ENCODE measurements at regions not wholly inside any gene's neighbourhood (a gene's known extent, or its start where the extent isn't known, plus 50 kb on each side); places are given as distances from the start of the nearest gene placed in this dataset.

GRCh38 chr4:110266136-110266535, 67.7 kb upstream of the ELOVL6 start:
- FAIRE-seq, result no peak

GRCh38 chr4:110265001-110265400, 66.6 kb upstream of the ELOVL6 start:
- DNase-seq (ENCODE audit: insufficient read length, low spot score) (no peak), FAIRE-seq (no peak)
- no peak for TF ChIP-seq POLR2A (IDR thresholded peaks at IDR 0.05; ENCODE audit: low read depth, low read length)
- TF ChIP-seq TAF1 (IDR thresholded peaks at IDR 0.05; ENCODE audit: low read depth, low read length), result no peak
- TF ChIP-seq SPI1 (IDR thresholded peaks at IDR 0.05; ENCODE audit: low read depth, low read length), result no peak
- TF ChIP-seq POLR2AphosphoS5 (IDR thresholded peaks at IDR 0.05; ENCODE audit: low read depth, low read length), result no peak
- no peak for TF ChIP-seq PAX5 (IDR thresholded peaks at IDR 0.05; ENCODE audit: insufficient read depth, low read length, severe bottlenecking)
- no peak for TF ChIP-seq POU2F2 (IDR thresholded peaks at IDR 0.05; ENCODE audit: low read depth, low read length)

More at GRCh38 chr4:110266136-110266535, 67.7 kb upstream of the ELOVL6 start:
- TF ChIP-seq POU2F2 (IDR thresholded peaks at IDR 0.05; ENCODE audit: low read depth, low read length) (no peak), POLR2AphosphoS5 (IDR thresholded peaks at IDR 0.05; ENCODE audit: low read depth, low read length) (no peak), TAF1 (IDR thresholded peaks at IDR 0.05; ENCODE audit: low read depth, low read length) (no peak), SPI1 (IDR thresholded peaks at IDR 0.05; ENCODE audit: low read depth, low read length) (no peak)
- DNase-seq (ENCODE audit: insufficient read length, low spot score), result no peak

GRCh38 chr4:110260299-110260698, 61.9 kb upstream of the ELOVL6 start:
- DNase-seq (ENCODE audit: insufficient read length, low spot score) (no peak), FAIRE-seq (no peak)
- no peak for TF ChIP-seq POLR2A (IDR thresholded peaks at IDR 0.05; ENCODE audit: low read depth, low read length)
- no peak for TF ChIP-seq SPI1 (IDR thresholded peaks at IDR 0.05; ENCODE audit: low read depth, low read length)

- FAIRE-seq (no peak), DNase-seq (ENCODE audit: insufficient read length, low spot score) (no peak)
- TF ChIP-seq POU2F2 (IDR thresholded peaks at IDR 0.05; ENCODE audit: low read depth, low read length) (no peak), POLR2A (IDR thresholded peaks at IDR 0.05; ENCODE audit: low read depth, low read length) (no peak), POLR2AphosphoS5 (IDR thresholded peaks at IDR 0.05; ENCODE audit: low read depth, low read length) (no peak), PAX5 (IDR thresholded peaks at IDR 0.05; ENCODE audit: insufficient read depth, low read length, severe bottlenecking) (no peak), TAF1 (IDR thresholded peaks at IDR 0.05; ENCODE audit: low read depth, low read length) (no peak), SPI1 (IDR thresholded peaks at IDR 0.05; ENCODE audit: low read depth, low read length) (no peak)
Measured at GRCh38 chr4:110250023-110250387, 51.6 kb upstream of the ELOVL6 start.

- TF ChIP-seq POU2F2 (IDR thresholded peaks at IDR 0.05; ENCODE audit: low read depth, low read length) (no peak), POLR2AphosphoS5 (IDR thresholded peaks at IDR 0.05; ENCODE audit: low read depth, low read length) (no peak), SPI1 (IDR thresholded peaks at IDR 0.05; ENCODE audit: low read depth, low read length) (no peak), PAX5 (IDR thresholded peaks at IDR 0.05; ENCODE audit: insufficient read depth, low read length, severe bottlenecking) (no peak), POLR2A (IDR thresholded peaks at IDR 0.05; ENCODE audit: low read depth, low read length) (no peak), TAF1 (IDR thresholded peaks at IDR 0.05; ENCODE audit: low read depth, low read length) (no peak)
- DNase-seq (ENCODE audit: insufficient read length, low spot score) (no peak), FAIRE-seq (no peak)
Measured at GRCh38 chr4:110248831-110249253, 50.4 kb upstream of the ELOVL6 start.
